ENCODE measurements at regions not wholly inside any gene's neighbourhood (a gene's known extent, or its start where the extent isn't known, plus 50 kb on each side); places are given as distances from the start of the nearest gene placed in this dataset.

DNA sequence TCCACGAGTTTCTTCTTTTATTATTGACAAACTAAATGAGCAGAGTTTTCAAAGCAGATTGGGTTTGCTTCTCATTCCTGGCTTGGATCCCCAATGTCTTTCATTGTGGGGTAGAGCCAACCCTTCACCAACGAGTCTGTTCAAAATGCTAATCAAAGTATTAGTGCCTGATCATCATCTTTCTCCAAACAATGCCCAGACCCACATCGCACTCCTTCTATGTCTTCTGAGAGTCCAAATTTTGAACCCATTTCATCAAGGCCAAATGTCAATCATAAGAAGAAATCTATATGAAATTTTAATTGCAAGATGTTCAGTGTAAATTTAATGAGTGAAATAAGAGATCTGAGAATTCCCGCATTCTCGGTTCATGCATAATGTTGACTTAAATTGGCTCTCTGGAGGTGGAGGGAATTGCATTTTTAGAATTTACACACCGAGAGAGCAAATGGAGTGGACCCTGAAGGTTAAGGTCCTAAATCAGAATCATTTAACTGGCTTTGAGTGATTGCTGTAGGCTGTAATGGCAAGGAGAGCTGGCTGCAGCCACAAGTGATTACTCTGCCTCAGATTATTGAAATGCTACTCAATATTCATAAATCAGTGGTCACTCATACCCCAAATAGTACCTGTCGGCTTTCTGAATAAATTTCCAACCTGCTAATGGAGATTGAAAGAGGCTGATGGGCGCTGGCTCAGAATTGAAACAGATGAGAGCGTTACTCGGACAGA, 602.9 kb downstream of the TYW1 start:
- TF ChIP-seq POLR2AphosphoS5 (IDR thresholded peaks at IDR 0.05; ENCODE audit: low read depth, low read length): no peak
- TF ChIP-seq TAF1 (IDR thresholded peaks at IDR 0.05; ENCODE audit: borderline replicate concordance, insufficient read depth, low read length): no peak
- TF ChIP-seq SIN3A (IDR thresholded peaks at IDR 0.05; ENCODE audit: borderline replicate concordance, insufficient read depth, low read length): no peak
- TF ChIP-seq, protein P1, sequence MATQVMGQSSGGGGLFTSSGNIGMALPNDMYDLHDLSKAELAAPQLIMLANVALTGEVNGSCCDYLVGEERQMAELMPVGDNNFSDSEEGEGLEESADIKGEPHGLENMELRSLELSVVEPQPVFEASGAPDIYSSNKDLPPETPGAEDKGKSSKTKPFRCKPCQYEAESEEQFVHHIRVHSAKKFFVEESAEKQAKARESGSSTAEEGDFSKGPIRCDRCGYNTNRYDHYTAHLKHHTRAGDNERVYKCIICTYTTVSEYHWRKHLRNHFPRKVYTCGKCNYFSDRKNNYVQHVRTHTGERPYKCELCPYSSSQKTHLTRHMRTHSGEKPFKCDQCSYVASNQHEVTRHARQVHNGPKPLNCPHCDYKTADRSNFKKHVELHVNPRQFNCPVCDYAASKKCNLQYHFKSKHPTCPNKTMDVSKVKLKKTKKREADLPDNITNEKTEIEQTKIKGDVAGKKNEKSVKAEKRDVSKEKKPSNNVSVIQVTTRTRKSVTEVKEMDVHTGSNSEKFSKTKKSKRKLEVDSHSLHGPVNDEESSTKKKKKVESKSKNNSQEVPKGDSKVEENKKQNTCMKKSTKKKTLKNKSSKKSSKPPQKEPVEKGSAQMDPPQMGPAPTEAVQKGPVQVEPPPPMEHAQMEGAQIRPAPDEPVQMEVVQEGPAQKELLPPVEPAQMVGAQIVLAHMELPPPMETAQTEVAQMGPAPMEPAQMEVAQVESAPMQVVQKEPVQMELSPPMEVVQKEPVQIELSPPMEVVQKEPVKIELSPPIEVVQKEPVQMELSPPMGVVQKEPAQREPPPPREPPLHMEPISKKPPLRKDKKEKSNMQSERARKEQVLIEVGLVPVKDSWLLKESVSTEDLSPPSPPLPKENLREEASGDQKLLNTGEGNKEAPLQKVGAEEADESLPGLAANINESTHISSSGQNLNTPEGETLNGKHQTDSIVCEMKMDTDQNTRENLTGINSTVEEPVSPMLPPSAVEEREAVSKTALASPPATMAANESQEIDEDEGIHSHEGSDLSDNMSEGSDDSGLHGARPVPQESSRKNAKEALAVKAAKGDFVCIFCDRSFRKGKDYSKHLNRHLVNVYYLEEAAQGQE (IDR thresholded peaks at IDR 0.05; ENCODE audit: insufficient read depth in 1 of 2, low read depth in 2 of 2, low read length in 2 of 2): no peak

Data from PFSK-1 (cell line).